ENCODE measurements at regions not wholly inside any gene's neighbourhood (a gene's known extent, or its start where the extent isn't known, plus 50 kb on each side); places are given as distances from the start of the nearest gene placed in this dataset.

DNA sequence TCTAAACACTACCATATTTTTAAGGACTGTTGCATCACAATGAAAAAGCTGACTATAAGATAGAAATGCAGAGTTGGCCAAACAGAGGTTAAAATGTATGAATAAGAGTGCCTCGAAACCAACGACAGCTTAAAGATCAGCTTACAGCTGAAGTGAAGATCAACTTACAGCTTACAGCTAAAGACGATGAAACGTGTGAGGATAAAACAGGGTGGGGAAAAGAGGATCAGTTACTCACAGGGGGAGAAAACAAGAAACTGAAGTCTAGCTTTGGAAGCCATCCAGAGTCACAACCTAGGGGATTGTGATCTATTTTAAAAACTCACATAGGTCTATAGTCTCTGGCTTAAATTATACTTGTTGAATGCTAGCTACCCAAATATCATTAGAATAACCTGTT is 220.0 kb downstream of the SNCAIP start:
- TF ChIP-seq, protein P1, sequence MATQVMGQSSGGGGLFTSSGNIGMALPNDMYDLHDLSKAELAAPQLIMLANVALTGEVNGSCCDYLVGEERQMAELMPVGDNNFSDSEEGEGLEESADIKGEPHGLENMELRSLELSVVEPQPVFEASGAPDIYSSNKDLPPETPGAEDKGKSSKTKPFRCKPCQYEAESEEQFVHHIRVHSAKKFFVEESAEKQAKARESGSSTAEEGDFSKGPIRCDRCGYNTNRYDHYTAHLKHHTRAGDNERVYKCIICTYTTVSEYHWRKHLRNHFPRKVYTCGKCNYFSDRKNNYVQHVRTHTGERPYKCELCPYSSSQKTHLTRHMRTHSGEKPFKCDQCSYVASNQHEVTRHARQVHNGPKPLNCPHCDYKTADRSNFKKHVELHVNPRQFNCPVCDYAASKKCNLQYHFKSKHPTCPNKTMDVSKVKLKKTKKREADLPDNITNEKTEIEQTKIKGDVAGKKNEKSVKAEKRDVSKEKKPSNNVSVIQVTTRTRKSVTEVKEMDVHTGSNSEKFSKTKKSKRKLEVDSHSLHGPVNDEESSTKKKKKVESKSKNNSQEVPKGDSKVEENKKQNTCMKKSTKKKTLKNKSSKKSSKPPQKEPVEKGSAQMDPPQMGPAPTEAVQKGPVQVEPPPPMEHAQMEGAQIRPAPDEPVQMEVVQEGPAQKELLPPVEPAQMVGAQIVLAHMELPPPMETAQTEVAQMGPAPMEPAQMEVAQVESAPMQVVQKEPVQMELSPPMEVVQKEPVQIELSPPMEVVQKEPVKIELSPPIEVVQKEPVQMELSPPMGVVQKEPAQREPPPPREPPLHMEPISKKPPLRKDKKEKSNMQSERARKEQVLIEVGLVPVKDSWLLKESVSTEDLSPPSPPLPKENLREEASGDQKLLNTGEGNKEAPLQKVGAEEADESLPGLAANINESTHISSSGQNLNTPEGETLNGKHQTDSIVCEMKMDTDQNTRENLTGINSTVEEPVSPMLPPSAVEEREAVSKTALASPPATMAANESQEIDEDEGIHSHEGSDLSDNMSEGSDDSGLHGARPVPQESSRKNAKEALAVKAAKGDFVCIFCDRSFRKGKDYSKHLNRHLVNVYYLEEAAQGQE (tag by site-specific recombination; IDR thresholded peaks at IDR 0.05) = no peak
- TF ChIP-seq, protein P2, sequence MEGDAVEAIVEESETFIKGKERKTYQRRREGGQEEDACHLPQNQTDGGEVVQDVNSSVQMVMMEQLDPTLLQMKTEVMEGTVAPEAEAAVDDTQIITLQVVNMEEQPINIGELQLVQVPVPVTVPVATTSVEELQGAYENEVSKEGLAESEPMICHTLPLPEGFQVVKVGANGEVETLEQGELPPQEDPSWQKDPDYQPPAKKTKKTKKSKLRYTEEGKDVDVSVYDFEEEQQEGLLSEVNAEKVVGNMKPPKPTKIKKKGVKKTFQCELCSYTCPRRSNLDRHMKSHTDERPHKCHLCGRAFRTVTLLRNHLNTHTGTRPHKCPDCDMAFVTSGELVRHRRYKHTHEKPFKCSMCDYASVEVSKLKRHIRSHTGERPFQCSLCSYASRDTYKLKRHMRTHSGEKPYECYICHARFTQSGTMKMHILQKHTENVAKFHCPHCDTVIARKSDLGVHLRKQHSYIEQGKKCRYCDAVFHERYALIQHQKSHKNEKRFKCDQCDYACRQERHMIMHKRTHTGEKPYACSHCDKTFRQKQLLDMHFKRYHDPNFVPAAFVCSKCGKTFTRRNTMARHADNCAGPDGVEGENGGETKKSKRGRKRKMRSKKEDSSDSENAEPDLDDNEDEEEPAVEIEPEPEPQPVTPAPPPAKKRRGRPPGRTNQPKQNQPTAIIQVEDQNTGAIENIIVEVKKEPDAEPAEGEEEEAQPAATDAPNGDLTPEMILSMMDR (tag by site-specific recombination; IDR thresholded peaks at IDR 0.05) = no peak
- TF ChIP-seq ZBTB48 (tag by site-specific recombination; IDR thresholded peaks at IDR 0.05) (no peak), ZSCAN23 (tag by site-specific recombination; IDR thresholded peaks at IDR 0.05) (no peak), ZNF510 (tag by site-specific recombination; IDR thresholded peaks at IDR 0.05; ENCODE audit: insufficient replicate concordance) (no peak), ZNF19 (tag by site-specific recombination; IDR thresholded peaks at IDR 0.05; ENCODE audit: low read depth) (no peak), ZBTB21 (tag by site-specific recombination; IDR thresholded peaks at IDR 0.05) (no peak), ZNF501 (tag by site-specific recombination; IDR thresholded peaks at IDR 0.05) (no peak), ZNF600 (tag by site-specific recombination; IDR thresholded peaks at IDR 0.05) (no peak), ZBTB8A (tag by site-specific recombination; IDR thresholded peaks at IDR 0.05) (no peak), YY1 (tag by site-specific recombination; IDR thresholded peaks at IDR 0.05) (no peak), GLIS1 (tag by site-specific recombination; IDR thresholded peaks at IDR 0.05) (no peak), ZNF274 (IDR thresholded peaks at IDR 0.05; ENCODE audit: low read length) (no peak), ZNF274 (tag by site-specific recombination; IDR thresholded peaks at IDR 0.05; ENCODE audit: borderline replicate concordance) (no peak)
- TF ChIP-seq, protein P3, sequence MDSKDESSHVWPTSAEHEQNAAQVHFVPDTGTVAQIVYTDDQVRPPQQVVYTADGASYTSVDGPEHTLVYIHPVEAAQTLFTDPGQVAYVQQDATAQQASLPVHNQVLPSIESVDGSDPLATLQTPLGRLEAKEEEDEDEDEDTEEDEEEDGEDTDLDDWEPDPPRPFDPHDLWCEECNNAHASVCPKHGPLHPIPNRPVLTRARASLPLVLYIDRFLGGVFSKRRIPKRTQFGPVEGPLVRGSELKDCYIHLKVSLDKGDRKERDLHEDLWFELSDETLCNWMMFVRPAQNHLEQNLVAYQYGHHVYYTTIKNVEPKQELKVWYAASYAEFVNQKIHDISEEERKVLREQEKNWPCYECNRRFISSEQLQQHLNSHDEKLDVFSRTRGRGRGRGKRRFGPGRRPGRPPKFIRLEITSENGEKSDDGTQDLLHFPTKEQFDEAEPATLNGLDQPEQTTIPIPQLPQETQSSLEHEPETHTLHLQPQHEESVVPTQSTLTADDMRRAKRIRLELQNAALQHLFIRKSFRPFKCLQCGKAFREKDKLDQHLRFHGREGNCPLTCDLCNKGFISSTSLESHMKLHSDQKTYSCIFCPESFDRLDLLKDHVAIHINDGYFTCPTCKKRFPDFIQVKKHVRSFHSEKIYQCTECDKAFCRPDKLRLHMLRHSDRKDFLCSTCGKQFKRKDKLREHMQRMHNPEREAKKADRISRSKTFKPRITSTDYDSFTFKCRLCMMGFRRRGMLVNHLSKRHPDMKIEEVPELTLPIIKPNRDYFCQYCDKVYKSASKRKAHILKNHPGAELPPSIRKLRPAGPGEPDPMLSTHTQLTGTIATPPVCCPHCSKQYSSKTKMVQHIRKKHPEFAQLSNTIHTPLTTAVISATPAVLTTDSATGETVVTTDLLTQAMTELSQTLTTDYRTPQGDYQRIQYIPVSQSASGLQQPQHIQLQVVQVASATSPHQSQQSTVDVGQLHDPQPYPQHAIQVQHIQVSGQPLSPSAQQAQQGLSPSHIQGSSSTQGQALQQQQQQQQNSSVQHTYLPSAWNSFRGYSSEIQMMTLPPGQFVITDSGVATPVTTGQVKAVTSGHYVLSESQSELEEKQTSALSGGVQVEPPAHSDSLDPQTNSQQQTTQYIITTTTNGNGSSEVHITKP (tag by site-specific recombination; IDR thresholded peaks at IDR 0.05) = peak; percentile 22; the same call in 1 of the 2 replicates

Data from HEK293 (cell line).